ENCODE measurements at regions not wholly inside any gene's neighbourhood (a gene's known extent, or its start where the extent isn't known, plus 50 kb on each side); places are given as distances from the start of the nearest gene placed in this dataset.
"Not testable (repeated sequence)": the region's sequence is repeated elsewhere in the genome, so short reads cannot be mapped to it uniquely, and the experiment has no call there.

DNA sequence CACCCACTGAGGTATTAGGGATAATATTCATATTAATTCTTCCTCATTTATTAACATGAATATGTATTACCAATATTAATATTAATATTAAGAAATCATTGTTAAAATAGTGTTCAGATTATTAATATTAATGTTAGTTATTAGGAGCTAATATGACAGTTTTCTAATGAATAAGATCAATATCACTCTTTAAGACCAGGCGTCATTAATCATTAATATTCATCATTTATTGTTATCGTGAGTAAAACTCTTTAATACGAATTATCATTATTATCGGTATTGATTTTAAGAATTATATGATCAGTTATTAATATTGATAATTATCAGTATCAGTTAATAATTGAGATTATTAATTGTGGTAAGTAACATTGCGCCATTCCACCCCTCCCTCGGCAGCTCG lies 101.0 kb upstream of the HMX1 start:
- not testable (repeated sequence) for DNase-seq (ENCODE audit: low read depth in 2 of 2)

DNA sequence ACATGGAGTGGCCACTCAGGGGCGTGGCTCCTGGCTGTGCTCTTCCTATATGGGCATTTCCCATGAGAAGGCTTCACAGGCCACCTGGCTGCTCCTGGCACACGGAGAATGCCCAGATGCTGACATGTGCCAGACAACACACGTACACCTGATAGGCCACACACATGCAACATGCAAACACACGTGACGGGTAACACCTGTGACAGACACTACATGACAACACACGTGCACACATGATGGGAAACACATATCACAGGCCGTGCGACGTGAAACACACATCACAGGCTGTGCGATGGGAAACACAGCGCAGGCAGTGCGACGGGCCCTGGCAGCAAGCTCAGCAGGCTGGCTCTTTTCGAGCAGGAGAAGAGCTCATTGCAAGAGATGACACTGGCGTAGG lies 94.3 kb upstream of the HMX1 start:
- not testable (repeated sequence) for DNase-seq (ENCODE audit: low read depth in 2 of 2)

DNA sequence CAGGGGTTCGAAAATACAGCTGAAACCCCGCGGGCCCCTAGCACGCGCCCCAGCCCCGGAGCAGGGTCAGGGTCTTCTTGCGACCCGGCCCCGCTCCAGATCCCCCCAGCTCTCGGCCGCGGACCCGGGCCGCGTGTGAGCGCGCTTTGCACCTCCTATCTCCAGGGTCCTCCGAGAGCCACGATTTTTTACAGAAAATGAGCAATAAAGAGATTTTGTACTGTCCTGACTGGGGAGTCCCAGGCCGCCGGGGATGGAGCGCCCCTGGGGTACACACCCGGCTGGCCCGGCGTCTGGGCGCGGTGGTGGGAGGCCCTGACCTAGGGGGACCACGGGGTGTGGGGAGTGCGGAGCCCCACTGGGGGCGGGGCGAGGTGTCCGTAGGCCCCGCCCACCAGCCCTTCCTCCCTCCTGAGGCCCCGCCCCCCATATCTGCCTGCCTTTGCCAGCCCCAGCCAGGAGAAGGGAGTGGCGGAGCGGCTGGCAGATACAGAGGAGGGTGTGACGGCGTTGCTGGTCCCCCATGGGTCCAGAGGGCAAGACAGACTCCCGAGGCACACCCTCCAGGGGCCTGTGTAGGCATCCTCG lies 92.7 kb upstream of the HMX1 start:
- not testable (repeated sequence) for DNase-seq (ENCODE audit: low read depth in 2 of 2)

GRCh38 chr4:8963533-8963932 lies 91.9 kb upstream of the HMX1 start:
- DNase-seq (ENCODE audit: low read depth in 2 of 2) = not testable (repeated sequence)

GRCh38 chr4:8961343-8961742 lies 89.7 kb upstream of the HMX1 start:
- peak in 1 of 2 donors; percentile 2 for DNase-seq (ENCODE audit: low read depth in 2 of 2)

GRCh38 chr4:8959471-8959870 lies 87.8 kb upstream of the HMX1 start:
- DNase-seq (ENCODE audit: low read depth in 2 of 2) = not testable (repeated sequence)

DNA sequence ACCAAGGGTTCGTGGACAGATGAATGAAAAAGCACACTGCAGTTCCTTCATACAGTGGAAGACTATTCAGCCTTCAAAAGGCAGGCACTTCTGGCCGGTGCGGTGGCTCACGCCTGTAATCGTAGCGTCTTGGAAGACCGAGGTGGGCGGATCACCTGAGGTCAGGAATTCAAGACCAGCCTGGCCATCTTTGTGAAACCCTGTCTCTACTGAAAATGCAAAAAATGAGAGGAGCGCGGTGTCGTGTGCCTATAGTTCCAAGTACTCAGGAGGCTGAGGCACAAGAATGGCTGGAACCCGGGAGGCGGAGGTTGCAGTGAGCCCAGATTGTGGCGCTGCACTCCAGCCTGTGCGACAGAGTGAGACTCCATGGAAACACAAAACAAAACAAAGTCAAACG lies 82.4 kb upstream of the HMX1 start:
- not testable (repeated sequence) for DNase-seq (ENCODE audit: low read depth in 2 of 2)

DNA sequence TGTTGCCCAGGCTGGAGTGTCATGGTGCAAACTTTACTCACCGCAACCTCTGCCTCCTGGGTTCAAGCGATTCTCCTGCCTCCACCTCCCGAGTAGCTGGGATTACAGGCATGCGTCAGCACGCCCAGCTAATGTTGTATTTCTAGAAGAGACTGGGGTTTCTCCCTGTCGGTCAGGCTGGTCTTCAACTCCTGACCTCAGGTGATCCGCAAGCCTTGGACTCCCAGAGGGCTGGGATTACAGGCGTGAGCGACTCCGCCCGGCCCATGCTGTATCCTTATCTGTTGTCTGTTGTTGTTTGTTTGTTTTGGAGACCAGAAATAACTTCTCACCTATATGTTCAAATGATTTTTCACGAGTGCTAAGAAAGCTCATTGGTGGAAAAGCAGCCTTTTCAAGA lies 81.2 kb upstream of the HMX1 start:
- DNase-seq (ENCODE audit: low read depth in 2 of 2) = not testable (repeated sequence)

DNA sequence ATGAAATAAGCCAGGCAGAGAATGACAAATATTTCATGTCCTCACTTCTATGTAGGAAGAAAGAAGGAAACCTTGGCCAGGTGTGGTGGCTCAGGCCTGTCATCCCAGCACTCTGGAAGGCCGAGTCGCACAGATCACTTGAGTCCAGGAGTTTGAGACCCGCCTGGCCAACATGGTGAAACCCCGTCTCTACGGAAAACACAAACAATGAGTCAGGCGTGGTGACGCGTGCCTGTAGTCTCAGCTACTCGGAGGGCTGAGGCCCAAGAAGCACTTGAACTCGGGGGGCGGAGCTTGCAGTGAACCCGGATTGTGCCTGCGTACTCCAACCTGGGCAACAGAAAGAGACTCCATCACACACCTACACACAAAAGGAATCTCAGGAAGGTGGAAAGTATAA lies 80.5 kb upstream of the HMX1 start:
- not testable (repeated sequence) for DNase-seq (ENCODE audit: low read depth in 2 of 2)

- DNase-seq (ENCODE audit: low read depth in 2 of 2) = not testable (repeated sequence)
Measured at GRCh38 chr4:8945506-8945905, 73.9 kb upstream of the HMX1 start.

DNA sequence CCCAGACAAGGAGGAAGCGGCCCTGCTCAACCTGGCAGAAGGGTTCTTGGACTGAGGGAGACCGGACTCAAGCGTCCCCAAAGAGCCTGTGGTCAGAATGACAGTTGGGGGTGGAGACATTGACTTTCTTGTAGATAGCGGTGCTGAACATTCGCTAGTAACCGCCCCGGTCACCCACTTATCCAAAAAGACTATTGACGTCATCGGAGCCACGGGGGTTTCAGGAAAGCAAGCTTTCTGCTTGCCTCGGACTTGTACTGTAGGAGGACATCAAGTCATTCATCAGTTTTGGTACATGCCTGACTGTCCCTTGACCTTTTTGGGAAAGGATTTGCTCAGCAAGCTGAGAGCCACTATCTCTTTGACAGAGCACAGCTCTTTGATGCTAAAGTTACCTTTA lies 71.7 kb upstream of the HMX1 start:
- DNase-seq (ENCODE audit: low read depth in 2 of 2) = not testable (repeated sequence)

GRCh38 chr4:8942088-8942487 lies 70.4 kb upstream of the HMX1 start:
- DNase-seq (ENCODE audit: low read depth in 2 of 2) = not testable (repeated sequence)

DNA sequence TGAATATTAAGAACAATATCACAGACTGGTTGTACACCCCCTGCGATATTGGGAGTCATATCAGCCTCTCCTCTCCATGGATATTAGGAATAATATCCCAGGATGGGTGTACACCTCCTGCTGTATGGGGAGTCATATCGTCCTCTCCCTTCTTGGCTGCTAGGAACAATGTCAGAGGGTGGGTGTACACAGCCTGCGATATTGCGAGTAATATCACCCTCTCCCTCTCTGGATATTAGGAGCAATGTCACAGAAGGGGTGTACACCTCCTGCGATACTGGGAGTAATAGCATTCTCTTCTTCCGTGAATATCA lies 69.8 kb upstream of the HMX1 start:
- DNase-seq (ENCODE audit: low read depth in 2 of 2) = not testable (repeated sequence)

DNA sequence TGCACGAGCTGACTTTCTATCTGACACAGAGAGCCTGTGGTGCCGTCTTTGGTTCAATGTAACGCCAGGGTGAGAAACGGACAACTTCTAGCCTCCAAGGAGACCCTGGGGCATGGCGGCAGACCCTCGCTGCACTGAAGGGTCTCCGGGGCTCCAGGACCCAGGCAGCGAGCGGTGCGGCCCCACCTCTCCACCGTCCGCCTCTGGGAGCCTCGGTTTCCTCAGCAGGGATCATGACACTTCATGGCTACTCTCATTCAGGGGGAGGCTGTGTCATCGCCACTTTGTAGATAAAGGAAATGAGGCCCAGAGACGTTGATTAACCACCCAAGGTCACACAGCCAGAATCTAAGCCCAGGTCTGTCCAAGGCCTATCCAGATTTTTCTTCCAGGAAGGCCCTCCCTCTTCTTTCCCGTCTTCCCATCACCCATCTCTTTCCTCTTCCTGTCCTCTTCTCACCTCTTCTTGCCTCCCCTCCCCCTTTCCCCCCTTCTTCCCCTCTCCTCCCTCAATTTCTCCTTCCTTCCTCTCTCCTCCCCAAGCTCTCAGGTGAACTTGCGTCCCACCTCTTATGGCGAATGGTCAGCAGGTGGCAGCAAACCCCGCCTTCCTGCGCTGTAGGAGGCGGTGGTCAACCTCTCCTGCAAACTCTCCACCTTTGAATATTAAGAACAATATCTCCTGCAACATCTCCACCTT lies 69.3 kb upstream of the HMX1 start:
- no peak for DNase-seq (ENCODE audit: low read depth in 2 of 2)

- DNase-seq (ENCODE audit: low read depth in 2 of 2) = no peak
Measured at GRCh38 chr4:8939840-8940742, 68.5 kb upstream of the HMX1 start.

DNA sequence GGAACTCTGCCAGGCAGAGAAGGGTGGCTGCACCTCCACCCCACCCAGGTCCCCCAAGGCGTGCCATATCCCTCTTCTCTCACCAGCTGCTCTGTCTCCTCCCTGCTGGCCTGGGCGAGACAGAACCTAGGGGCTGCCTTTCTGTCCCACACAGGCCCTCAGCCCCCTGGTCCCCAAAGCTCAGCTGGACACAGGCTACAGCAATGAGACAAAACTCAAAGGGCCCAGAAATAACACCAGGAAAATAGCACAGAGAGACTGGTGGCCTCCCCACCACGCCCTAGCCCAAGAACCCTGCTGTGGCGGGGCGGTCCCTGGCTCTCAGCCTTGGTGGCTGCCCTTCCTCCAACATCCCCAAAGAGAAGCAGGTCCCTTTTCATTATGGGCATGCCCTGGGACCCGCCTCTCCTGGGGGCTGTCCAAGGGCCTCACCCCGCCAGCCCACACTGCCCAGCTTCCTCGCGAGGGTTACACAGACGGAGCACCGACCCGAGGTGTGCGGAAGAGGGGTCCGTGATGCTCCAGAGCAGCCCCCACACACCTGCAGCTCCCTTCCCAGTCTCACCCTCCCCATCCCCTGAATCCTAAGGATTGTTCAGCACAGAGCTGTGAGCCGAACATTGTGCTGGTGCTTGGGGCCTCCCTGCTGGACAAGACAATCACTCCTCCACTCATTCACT lies 67.7 kb upstream of the HMX1 start:
- no peak for DNase-seq (ENCODE audit: low read depth in 2 of 2)

- DNase-seq (ENCODE audit: low read depth in 2 of 2) = no peak
Measured at GRCh38 chr4:8938623-8939022, 67.0 kb upstream of the HMX1 start.

DNA sequence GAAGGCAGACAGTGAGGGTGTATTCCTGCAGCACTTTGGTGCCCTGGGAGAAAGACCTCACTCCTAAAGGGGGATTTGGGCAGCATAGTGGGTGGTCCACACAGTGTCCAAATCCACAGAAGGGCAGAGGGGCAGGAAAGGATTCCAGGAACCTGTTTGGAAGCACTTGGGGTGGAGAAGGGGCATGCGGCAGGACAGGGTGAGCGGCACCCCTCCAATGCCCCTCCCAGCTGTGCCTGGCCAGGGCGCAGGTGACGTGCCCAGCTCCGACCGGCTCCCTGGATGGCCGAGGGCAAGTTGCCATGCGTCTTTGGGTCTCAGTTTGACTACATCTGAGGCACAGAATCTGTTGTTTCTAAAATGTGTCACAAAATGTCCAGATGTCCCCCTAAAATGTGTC lies 66.5 kb upstream of the HMX1 start:
- DNase-seq (ENCODE audit: low read depth in 2 of 2) = no peak

DNA sequence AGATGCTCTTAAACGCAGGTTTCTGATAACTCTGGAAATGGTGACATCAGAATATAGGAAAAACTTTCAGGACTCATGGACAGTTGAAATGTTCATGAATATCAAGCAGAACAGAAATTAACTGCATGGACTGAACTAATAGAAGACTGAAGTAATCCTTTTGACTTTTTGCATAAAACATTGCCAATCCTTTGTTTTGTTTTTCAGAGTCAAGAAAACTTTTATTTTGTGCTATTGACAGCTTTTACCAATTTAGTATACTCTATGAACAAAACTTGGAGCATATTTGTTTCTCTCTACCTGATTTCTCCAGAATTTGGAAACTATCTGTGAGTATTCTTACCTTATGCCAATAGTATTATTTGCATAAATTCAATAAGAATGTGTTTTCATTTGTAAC lies 61.2 kb upstream of the HMX1 start:
- DNase-seq (ENCODE audit: low read depth in 2 of 2) = no peak

DNA sequence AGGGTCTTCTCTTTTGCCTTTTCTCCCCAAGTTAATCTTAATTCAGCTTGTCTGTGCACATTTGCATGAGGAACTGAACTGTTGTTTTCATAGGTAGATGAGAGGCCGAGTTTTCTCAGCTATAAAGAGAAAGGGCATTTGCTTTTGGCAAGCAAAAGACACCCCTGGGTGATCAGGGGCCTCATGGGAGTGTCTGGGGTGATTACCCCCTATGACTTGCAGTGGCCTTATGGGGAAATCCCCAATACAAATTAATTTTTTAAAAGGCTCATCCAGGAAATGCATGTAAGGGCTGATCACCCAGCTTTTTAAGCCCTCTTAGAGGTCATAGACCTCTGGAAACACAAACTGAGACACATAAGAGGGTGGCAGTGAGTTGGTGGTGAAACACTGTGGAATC lies 56.4 kb upstream of the HMX1 start:
- DNase-seq (ENCODE audit: low read depth in 2 of 2) = no peak

DNA sequence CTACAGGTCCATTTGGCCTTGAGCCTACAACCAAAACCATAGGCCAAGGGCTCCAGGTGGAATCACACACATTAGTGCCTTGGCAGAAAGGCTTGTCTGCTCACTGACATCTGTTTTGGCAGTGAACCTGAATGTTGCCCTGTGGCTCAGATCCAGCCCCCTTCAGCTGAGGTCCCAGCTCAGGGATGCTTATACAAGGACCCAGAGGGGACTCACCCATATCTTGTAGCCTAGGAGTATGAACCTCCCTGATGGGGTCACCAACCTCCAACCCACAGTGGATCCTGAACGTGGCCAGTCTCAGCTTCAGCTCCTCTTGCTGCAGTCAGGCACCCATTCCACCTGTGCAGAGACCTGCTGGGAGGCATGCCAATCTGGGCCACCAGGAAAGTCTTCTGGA lies 50.8 kb upstream of the HMX1 start:
- DNase-seq (ENCODE audit: low read depth in 2 of 2) = no peak

- no peak for DNase-seq (ENCODE audit: low read depth in 2 of 2)
Measured at GRCh38 chr4:8921465-8921864, 49.8 kb upstream of the HMX1 start.
